GM23338 (cell line): ENCODE measurements at regions not wholly inside any gene's neighbourhood (a gene's known extent, or its start where the extent isn't known, plus 50 kb on each side); places are given as distances from the start of the nearest gene placed in this dataset.
A peak's percentile ranks its signal among the peaks of the same experiment; 100 is the strongest.

Experiments used
- ATAC-seq: fragments of 200-7000 bp; cut with Tn5 transposase; 3 replicates; pipeline ENCODE4 v1.9.1; 2020
- DNase-seq: peaks from one replicate; pipeline ENCODE4 v3.0.0-alpha.2; 2015; ENCODE audit warnings: low spot score
- H2AFZ ChIP-seq: fragments of 200-600 bp; sonication (generic); 2 replicates; pipeline ENCODE4 v1.8.0; 2016; ENCODE audit warnings: antibody characterized with exemption, mild to moderate bottlenecking, moderate library complexity
- H3F3A ChIP-seq: fragments of 200-600 bp; sonication (generic); replicated peaks from 2 replicates; pipeline ENCODE4 v1.8.0; 2017; ENCODE audit warnings: antibody characterized with exemption, mixed run types, low read depth
- H3K27ac ChIP-seq: fragments of 200-600 bp; sonication (generic); 2 replicates; pipeline ENCODE4 v1.6.1; 2016; ENCODE audit warnings: low read depth
- H3K27me3 ChIP-seq: fragments of 200-600 bp; sonication (generic); 2 replicates; pipeline ENCODE4 v1.8.0; 2016; ENCODE audit warnings: mild to moderate bottlenecking, mixed run types, moderate library complexity; ENCODE audit not compliant: insufficient read depth
- H3K36me3 ChIP-seq: fragments of 200-600 bp; sonication (generic); 2 replicates; pipeline ENCODE4 v1.8.0; 2016; ENCODE audit warnings: mild to moderate bottlenecking; ENCODE audit not compliant: insufficient read depth
- H3K4me1 ChIP-seq: fragments of 200-600 bp; sonication (generic); 2 replicates; pipeline ENCODE4 v1.8.0; 2016; ENCODE audit warnings: mild to moderate bottlenecking, moderate library complexity; ENCODE audit not compliant: insufficient read depth
- H3K4me2 ChIP-seq: fragments of 200-600 bp; sonication (generic); 2 replicates; pipeline ENCODE4 v1.7.1; 2017; ENCODE audit warnings: mixed run types
- H3K4me3 ChIP-seq: fragments of 200-600 bp; sonication (generic); 2 replicates; pipeline ENCODE4 v1.6.1; 2016; ENCODE audit warnings: mixed run types
- H3K79me2 ChIP-seq: fragments of 200-600 bp; sonication (generic); replicated peaks from 2 replicates; pipeline ENCODE4 v1.8.0; 2017; ENCODE audit warnings: mild to moderate bottlenecking; ENCODE audit not compliant: insufficient read depth
- H3K9me2 ChIP-seq: fragments of 200-600 bp; sonication (generic); 2 replicates; pipeline ENCODE4 v1.8.0; 2017; ENCODE audit not compliant: insufficient read depth
- H4K20me1 ChIP-seq: fragments of 200-600 bp; sonication (generic); replicated peaks from 2 replicates; pipeline ENCODE4 v1.8.0; 2017; ENCODE audit warnings: mild to moderate bottlenecking; ENCODE audit not compliant: insufficient read depth
- H3K27ac Mint-ChIP-seq: 2 replicates; pipeline ENCODE4 v1.8.0; 2020; ENCODE audit warnings: inconsistent platforms, mild to moderate bottlenecking, moderate library complexity, mixed read lengths
- H3K27me3 Mint-ChIP-seq: 3 replicates; pipeline ENCODE4 v1.8.0; 2022; ENCODE audit warnings: low read depth, mild to moderate bottlenecking, moderate library complexity, mixed read lengths, inconsistent platforms; ENCODE audit not compliant: insufficient read depth, poor library complexity
- H3K36me3 Mint-ChIP-seq: 3 replicates; pipeline ENCODE4 v1.8.0; 2021; ENCODE audit warnings: low read depth, mild to moderate bottlenecking, inconsistent platforms, moderate library complexity, mixed read lengths
- H3K4me1 Mint-ChIP-seq: 3 replicates; pipeline ENCODE4 v1.8.0; 2020; ENCODE audit warnings: mild to moderate bottlenecking, inconsistent platforms, mixed read lengths
- H3K4me3 Mint-ChIP-seq: 3 replicates; pipeline ENCODE4 v1.8.0; 2021; ENCODE audit warnings: moderate library complexity, mild to moderate bottlenecking, inconsistent platforms, mixed read lengths
- H3K9me3 Mint-ChIP-seq: 3 replicates; pipeline ENCODE4 v1.8.0; 2020; ENCODE audit warnings: moderate library complexity, mild to moderate bottlenecking, inconsistent platforms, mixed read lengths
- EZH2phosphoT487 ChIP-seq: fragments of 200-600 bp; sonication (generic); IDR thresholded peaks from one replicate; pipeline ENCODE4 v1.8.1; 2018; ENCODE audit warnings: antibody characterized with exemption; ENCODE audit not compliant: unreplicated experiment
- POLR2AphosphoS5 ChIP-seq: IDR thresholded peaks from 2 replicates; pipeline ENCODE4 v1.6.1; 2016; ENCODE audit warnings: antibody characterized with exemption, low read depth
- ZNF114 ChIP-seq: fragments of 250-450 bp; sonication (Bioruptor Pico); IDR thresholded peaks from 2 replicates; pipeline ENCODE4 v1.5.0; 2020; ENCODE audit warnings: mild to moderate bottlenecking, moderate library complexity
- ZNF331 ChIP-seq: fragments of 250-450 bp; sonication (Bioruptor Pico); IDR thresholded peaks from 2 replicates; pipeline ENCODE4 v1.5.0; 2020; ENCODE audit warnings: low read depth, mild to moderate bottlenecking, moderate library complexity
- ZNF462 ChIP-seq: fragments of 250-450 bp; sonication (Bioruptor Pico); IDR thresholded peaks from 2 replicates; pipeline ENCODE4 v1.5.0; 2020; ENCODE audit warnings: mild to moderate bottlenecking, moderate library complexity

GRCh38 chr4:127503111-127503510 lies 129.6 kb upstream of the INTU start:
- Histone ChIP-seq H3K36me3 (no peaks in the 10 kb centered on the region), H3K27ac (no peak overlapping the region), H3F3A (no peaks in the 10 kb centered on the region), H3K4me2 (peak overlapping the region; percentile 3), H3K27me3 (no peaks in the 10 kb centered on the region), H3K4me3 (no peak overlapping the region), H3K79me2 (no peaks in the 10 kb centered on the region), H3K4me1 (peaks cover 8% of the 10 kb centered on the region; the same call in 1 of the 2 replicates), H2AFZ (no peak overlapping the region), H3K9me2 (peaks cover 4% of the 10 kb centered on the region; the same call in 1 of the 2 replicates), H4K20me1 (no peaks in the 10 kb centered on the region)
- H3K4me1 Mint-ChIP-seq: peaks cover 26% of the 10 kb centered on the region
- peak overlapping the region; percentile 71 for H3K27ac Mint-ChIP-seq
- TF ChIP-seq ZNF114 (CRISPR knock-in tag): no peak
- peak; percentile 37; the same call in 1 of the 2 replicates for TF ChIP-seq ZNF462 (CRISPR knock-in tag)
- ATAC-seq (peak; percentile 93), DNase-seq (peak; percentile 63)
- no peaks in the 10 kb centered on the region for H3K36me3 Mint-ChIP-seq
- H3K9me3 Mint-ChIP-seq: no peaks in the 10 kb centered on the region
- no peak overlapping the region for H3K4me3 Mint-ChIP-seq
- H3K27me3 Mint-ChIP-seq: no peaks in the 10 kb centered on the region

GRCh38 chr4:127505203-127505602 lies 127.6 kb upstream of the INTU start:
- H3K4me1 Mint-ChIP-seq: peaks cover 31% of the 10 kb centered on the region
- no peak for DNase-seq
- Histone ChIP-seq H3K79me2 (no peaks in the 10 kb centered on the region), H3K27me3 (no peaks in the 10 kb centered on the region), H3F3A (no peaks in the 10 kb centered on the region), H3K36me3 (no peaks in the 10 kb centered on the region), H3K9me2 (peaks cover 5% of the 10 kb centered on the region; the same call in 1 of the 2 replicates), H2AFZ (no peak overlapping the region; the same call in 1 of the 2 replicates), H3K27ac (no peak overlapping the region), H3K4me2 (no peak overlapping the region), H3K4me3 (no peak overlapping the region), H3K4me1 (peaks cover 8% of the 10 kb centered on the region; the same call in 1 of the 2 replicates), H4K20me1 (no peaks in the 10 kb centered on the region)
- no peak for ATAC-seq
- no peaks in the 10 kb centered on the region for H3K9me3 Mint-ChIP-seq
- H3K36me3 Mint-ChIP-seq: no peaks in the 10 kb centered on the region
- H3K27ac Mint-ChIP-seq: no peak overlapping the region
- no peak overlapping the region for H3K4me3 Mint-ChIP-seq
- H3K27me3 Mint-ChIP-seq: no peaks in the 10 kb centered on the region
- TF ChIP-seq EZH2phosphoT487: no peak
- TF ChIP-seq POLR2AphosphoS5: no peak
- TF ChIP-seq ZNF462 (CRISPR knock-in tag): no peak
- no peak for TF ChIP-seq ZNF331 (CRISPR knock-in tag)
